Suppressor macrophage treated with lipopolysaccharide for 1 hour (primary cell): ENCODE measurements at regions not wholly inside any gene's neighbourhood (a gene's known extent, or its start where the extent isn't known, plus 50 kb on each side); places are given as distances from the start of the nearest gene placed in this dataset.

Experiments used
- DNase-seq, 3 donors: peaks; one replicate each; pipeline ENCODE4 v3.0.0-alpha.2; 2020 to 2022

- DNase-seq, result no peak
Observed at GRCh38 chr3:148087601-148088371, 609.9 kb upstream of the AGTR1 start.

GRCh38 chr3:148089171-148089570 is 608.5 kb upstream of the AGTR1 start:
- no peak for DNase-seq

- DNase-seq, result no peak
Observed at GRCh38 chr3:148090156-148090555, 607.5 kb upstream of the AGTR1 start.

- no peak for DNase-seq
Observed at GRCh38 chr3:148092624-148093347, 604.9 kb upstream of the AGTR1 start.

GRCh38 chr3:148093753-148094152 is 604.0 kb upstream of the AGTR1 start:
- no peak for DNase-seq

- no peak for DNase-seq
Observed at GRCh38 chr3:148095962-148096361, 601.7 kb upstream of the AGTR1 start.

GRCh38 chr3:148100476-148100875 is 597.2 kb upstream of the AGTR1 start:
- DNase-seq, result no peak

- no peak for DNase-seq
Observed at GRCh38 chr3:148101061-148101460, 596.6 kb upstream of the AGTR1 start.

GRCh38 chr3:148102156-148102555 is 595.5 kb upstream of the AGTR1 start:
- DNase-seq, result no peak

- DNase-seq, result no peak
Observed at GRCh38 chr3:148106062-148106461, 591.6 kb upstream of the AGTR1 start.

- DNase-seq, result no peak
Observed at GRCh38 chr3:148126956-148127355, 570.7 kb upstream of the AGTR1 start.

- no peak for DNase-seq
Observed at GRCh38 chr3:148128136-148128535, 569.6 kb upstream of the AGTR1 start.

GRCh38 chr3:148131990-148132638 is 565.6 kb upstream of the AGTR1 start:
- DNase-seq, result no peak

GRCh38 chr3:148136816-148137215 is 560.9 kb upstream of the AGTR1 start:
- no peak for DNase-seq

- no peak for DNase-seq
Observed at GRCh38 chr3:148146241-148146640, 551.5 kb upstream of the AGTR1 start.

GRCh38 chr3:148146947-148147826 is 550.5 kb upstream of the AGTR1 start:
- DNase-seq, result no peak

GRCh38 chr3:148147903-148148302 is 549.8 kb upstream of the AGTR1 start:
- DNase-seq, result no peak

GRCh38 chr3:148149556-148149955 is 548.1 kb upstream of the AGTR1 start:
- no peak for DNase-seq

GRCh38 chr3:148150141-148150540 is 547.6 kb upstream of the AGTR1 start:
- DNase-seq, result no peak

GRCh38 chr3:148158210-148158609 is 539.5 kb upstream of the AGTR1 start:
- DNase-seq, result no peak

- DNase-seq, result no peak
Observed at GRCh38 chr3:148162132-148162531, 535.6 kb upstream of the AGTR1 start.

GRCh38 chr3:148168347-148168746 is 529.4 kb upstream of the AGTR1 start:
- DNase-seq, result no peak

- DNase-seq, result no peak
Observed at GRCh38 chr3:148173851-148174250, 523.9 kb upstream of the AGTR1 start.
